WTC11 (cell line): ENCODE measurements at regions not wholly inside any gene's neighbourhood (a gene's known extent, or its start where the extent isn't known, plus 50 kb on each side); places are given as distances from the start of the nearest gene placed in this dataset.

ENCODE experiments used
- ZNF121 ChIP-seq: sonication (generic); formaldehyde crosslinking; IDR thresholded peaks from 2 replicates; pipeline ENCODE4 v1.8.0; 2023; ENCODE audit warnings: missing genetic modification reagents
- TF ChIP-seq, protein P1 (sequence below): fragments of 200-600 bp; IDR thresholded peaks from 2 replicates; pipeline ENCODE4 v1.8.0; 2022; ENCODE audit warnings: antibody characterized with exemption

DNA sequence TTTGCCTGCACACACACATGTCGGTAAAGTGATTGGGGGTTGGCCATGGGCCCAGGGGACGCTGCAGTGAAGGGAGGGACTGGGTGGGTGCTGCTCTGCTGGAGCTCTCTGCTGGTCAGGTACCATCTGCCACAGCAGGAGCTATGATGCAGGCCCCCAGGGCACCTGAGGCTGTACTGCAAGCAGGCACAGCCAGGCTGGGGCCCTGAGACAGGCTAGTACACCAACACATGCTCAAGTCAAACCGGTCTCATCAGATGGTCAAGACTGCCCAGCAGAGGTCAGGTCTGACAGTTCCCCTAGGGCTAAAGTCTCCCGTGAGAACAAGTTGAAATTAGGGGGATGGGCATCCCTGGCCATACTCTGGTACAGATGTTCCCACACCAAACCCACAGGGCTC lies 118.3 kb upstream of the THSD7A start:
- no peak for TF ChIP-seq ZNF121
- TF ChIP-seq, protein P1, sequence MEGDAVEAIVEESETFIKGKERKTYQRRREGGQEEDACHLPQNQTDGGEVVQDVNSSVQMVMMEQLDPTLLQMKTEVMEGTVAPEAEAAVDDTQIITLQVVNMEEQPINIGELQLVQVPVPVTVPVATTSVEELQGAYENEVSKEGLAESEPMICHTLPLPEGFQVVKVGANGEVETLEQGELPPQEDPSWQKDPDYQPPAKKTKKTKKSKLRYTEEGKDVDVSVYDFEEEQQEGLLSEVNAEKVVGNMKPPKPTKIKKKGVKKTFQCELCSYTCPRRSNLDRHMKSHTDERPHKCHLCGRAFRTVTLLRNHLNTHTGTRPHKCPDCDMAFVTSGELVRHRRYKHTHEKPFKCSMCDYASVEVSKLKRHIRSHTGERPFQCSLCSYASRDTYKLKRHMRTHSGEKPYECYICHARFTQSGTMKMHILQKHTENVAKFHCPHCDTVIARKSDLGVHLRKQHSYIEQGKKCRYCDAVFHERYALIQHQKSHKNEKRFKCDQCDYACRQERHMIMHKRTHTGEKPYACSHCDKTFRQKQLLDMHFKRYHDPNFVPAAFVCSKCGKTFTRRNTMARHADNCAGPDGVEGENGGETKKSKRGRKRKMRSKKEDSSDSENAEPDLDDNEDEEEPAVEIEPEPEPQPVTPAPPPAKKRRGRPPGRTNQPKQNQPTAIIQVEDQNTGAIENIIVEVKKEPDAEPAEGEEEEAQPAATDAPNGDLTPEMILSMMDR, result no peak
